WERI-Rb-1 (cell line): ENCODE measurements at regions not wholly inside any gene's neighbourhood (a gene's known extent, or its start where the extent isn't known, plus 50 kb on each side); places are given as distances from the start of the nearest gene placed in this dataset.

Experiments used
- DNase-seq: peaks from one replicate; pipeline ENCODE4 v3.0.0-alpha.2; 2020
- H3K27ac ChIP-seq: fragments of 250-450 bp; sonication (Bioruptor Pico); 2 replicates; pipeline ENCODE4 v1.5.1; 2020; ENCODE audit warnings: mild to moderate bottlenecking, moderate library complexity
- H3K27me3 ChIP-seq: fragments of 250-450 bp; sonication (Bioruptor Pico); 2 replicates; pipeline ENCODE4 v1.5.1; 2021; ENCODE audit warnings: mild to moderate bottlenecking, low read depth, moderate library complexity; ENCODE audit not compliant: insufficient read depth, severe bottlenecking
- H3K36me3 ChIP-seq: fragments of 250-450 bp; sonication (Bioruptor Pico); 2 replicates; pipeline ENCODE4 v1.5.1; 2020; ENCODE audit warnings: mild to moderate bottlenecking, moderate library complexity
- H3K4me3 ChIP-seq: 2 replicates; pipeline ENCODE4 v1.5.1; 2011; ENCODE audit warnings: low read depth, mild to moderate bottlenecking, control low read depth, low read length
- H3K9me3 ChIP-seq: fragments of 250-450 bp; sonication (Bioruptor Pico); 2 replicates; pipeline ENCODE4 v1.5.1; 2021; ENCODE audit warnings: mild to moderate bottlenecking, moderate library complexity; ENCODE audit not compliant: severe bottlenecking
- TF ChIP-seq, protein P1 (sequence below): IDR thresholded peaks from 2 replicates; pipeline ENCODE4 v1.5.1; 2011; ENCODE audit warnings: low read depth, mild to moderate bottlenecking, control low read depth, inconsistent platforms, low read length

DNA sequence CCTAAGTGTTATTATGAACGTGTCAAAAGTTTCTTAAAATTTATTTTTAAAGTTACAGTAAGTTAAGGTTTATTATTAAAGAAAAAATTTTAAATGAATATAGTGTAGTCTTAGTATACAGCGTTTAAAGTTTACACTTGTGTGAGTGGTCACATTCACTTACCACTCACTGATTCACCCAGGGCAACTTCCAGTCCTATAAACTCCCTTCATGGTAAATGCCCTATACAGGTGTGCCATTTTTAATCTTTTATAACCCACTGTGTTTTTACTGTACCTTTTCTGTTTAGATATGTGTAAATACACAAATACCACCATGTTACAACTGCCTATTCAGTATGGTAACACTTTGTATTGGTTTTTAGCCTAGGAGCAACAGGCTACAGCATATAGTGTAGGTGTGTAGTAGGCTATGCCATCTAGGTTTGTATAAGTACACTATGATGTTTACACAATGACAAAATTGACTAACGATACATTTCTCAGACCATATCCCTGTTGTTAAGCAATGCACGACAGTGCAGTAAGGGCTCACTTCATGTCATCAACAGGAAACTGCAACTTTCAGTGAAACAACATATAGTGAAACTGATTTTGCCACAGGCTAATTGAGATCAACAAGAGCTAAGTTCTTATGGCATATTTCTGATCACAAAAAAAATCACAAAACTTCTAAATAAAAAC, 112.0 kb upstream of the TMCC3 start:
- TF ChIP-seq, protein P1, sequence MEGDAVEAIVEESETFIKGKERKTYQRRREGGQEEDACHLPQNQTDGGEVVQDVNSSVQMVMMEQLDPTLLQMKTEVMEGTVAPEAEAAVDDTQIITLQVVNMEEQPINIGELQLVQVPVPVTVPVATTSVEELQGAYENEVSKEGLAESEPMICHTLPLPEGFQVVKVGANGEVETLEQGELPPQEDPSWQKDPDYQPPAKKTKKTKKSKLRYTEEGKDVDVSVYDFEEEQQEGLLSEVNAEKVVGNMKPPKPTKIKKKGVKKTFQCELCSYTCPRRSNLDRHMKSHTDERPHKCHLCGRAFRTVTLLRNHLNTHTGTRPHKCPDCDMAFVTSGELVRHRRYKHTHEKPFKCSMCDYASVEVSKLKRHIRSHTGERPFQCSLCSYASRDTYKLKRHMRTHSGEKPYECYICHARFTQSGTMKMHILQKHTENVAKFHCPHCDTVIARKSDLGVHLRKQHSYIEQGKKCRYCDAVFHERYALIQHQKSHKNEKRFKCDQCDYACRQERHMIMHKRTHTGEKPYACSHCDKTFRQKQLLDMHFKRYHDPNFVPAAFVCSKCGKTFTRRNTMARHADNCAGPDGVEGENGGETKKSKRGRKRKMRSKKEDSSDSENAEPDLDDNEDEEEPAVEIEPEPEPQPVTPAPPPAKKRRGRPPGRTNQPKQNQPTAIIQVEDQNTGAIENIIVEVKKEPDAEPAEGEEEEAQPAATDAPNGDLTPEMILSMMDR, result no peak
- H3K27ac ChIP-seq, result no peak overlapping the region
- no peak for DNase-seq
- no peaks in the 10 kb centered on the region for H3K36me3 ChIP-seq
- no peak overlapping the region for H3K4me3 ChIP-seq
- H3K27me3 ChIP-seq, result no peaks in the 10 kb centered on the region
- H3K9me3 ChIP-seq, result no peaks in the 10 kb centered on the region

DNA sequence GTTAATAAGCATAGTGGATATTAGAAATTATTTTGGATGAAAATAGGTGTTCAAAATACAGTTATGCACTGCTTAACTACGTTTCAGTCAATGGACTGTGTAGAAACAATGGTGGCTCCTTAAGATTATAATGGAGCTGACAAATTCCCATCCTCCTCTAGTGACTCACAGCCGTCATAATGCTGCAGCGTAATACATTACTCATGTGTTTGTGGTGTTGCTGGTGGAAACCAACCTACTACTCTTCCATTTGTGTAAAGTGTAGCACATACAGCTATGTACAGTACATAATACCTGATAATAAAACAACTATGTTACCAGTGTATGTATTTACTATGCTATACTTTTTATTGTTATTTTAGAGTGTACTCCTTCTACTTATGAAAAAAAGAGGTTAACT, 111.2 kb upstream of the TMCC3 start:
- no peak for DNase-seq
- H3K4me3 ChIP-seq, result no peak overlapping the region
- TF ChIP-seq, protein P1, result no peak
- H3K9me3 ChIP-seq, result no peaks in the 10 kb centered on the region
- H3K36me3 ChIP-seq, result no peaks in the 10 kb centered on the region
- H3K27ac ChIP-seq, result no peak overlapping the region
- no peaks in the 10 kb centered on the region for H3K27me3 ChIP-seq

DNA sequence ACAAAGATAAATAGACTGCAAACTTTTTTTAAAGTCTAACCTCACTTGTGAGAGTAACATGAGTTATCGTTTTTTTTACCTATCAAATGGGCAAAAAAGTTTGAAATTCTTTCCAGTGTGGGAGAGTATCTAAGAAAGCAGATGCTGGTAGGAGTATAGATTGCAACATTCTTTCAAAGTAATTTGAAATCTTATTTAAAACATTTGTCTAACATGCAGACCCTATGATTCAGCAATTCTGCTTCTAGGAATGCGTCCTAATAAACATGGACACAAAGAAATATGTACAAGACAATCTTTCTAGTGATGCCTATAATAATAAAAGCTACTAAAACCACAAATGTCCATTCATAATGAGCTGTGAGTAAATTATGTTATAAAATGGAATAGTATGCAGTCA, 110.4 kb upstream of the TMCC3 start:
- TF ChIP-seq, protein P1, result no peak
- no peaks in the 10 kb centered on the region for H3K9me3 ChIP-seq
- no peaks in the 10 kb centered on the region for H3K27me3 ChIP-seq
- H3K4me3 ChIP-seq, result no peak overlapping the region
- H3K27ac ChIP-seq, result no peak overlapping the region
- no peak for DNase-seq
- no peaks in the 10 kb centered on the region for H3K36me3 ChIP-seq

DNA sequence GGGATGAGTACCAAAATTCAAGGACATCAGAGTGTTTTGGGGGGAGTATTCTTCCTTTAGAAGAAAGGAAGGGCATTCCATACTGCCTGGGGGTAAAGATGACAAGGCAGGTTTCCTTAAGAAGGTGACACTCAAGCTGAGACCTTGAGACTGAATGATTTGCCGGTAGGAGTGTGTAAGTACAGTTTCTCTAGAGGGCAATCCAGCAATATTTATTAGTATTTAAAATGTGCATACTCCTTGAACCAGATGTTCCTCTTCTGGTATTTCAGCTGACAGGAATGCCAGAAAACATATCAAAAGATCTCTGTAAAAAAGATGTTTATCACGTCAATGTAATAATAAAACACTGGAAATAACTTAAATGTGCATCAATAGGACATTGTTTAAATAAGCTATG, 106.4 kb upstream of the TMCC3 start:
- no peak overlapping the region for H3K4me3 ChIP-seq
- no peaks in the 10 kb centered on the region for H3K9me3 ChIP-seq
- no peak overlapping the region for H3K27ac ChIP-seq
- no peak for DNase-seq
- TF ChIP-seq, protein P1, result no peak
- no peaks in the 10 kb centered on the region for H3K27me3 ChIP-seq
- no peaks in the 10 kb centered on the region for H3K36me3 ChIP-seq

DNA sequence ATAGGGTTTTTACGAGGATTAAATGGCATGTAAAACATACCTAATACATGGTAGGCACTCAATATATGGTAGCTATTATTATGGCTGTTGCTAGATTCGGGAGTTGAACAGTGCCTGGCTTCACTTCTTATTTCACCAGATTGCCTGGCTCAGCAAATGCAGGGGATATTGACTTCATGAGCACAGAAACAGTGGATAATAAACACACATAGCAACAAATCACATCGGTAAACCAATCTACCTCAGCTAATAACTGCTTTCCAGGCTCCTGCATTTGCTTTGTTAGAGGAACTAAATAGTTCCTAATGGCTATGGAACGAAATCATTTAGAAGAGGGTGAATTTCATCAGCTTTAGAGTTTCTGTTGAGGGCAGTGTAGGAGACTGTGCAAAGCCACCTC, 105.2 kb upstream of the TMCC3 start:
- TF ChIP-seq, protein P1, result no peak
- Histone ChIP-seq H3K27me3 (no peaks in the 10 kb centered on the region), H3K9me3 (no peaks in the 10 kb centered on the region), H3K4me3 (no peak overlapping the region), H3K27ac (no peak overlapping the region), H3K36me3 (no peaks in the 10 kb centered on the region)
- no peak for DNase-seq

DNA sequence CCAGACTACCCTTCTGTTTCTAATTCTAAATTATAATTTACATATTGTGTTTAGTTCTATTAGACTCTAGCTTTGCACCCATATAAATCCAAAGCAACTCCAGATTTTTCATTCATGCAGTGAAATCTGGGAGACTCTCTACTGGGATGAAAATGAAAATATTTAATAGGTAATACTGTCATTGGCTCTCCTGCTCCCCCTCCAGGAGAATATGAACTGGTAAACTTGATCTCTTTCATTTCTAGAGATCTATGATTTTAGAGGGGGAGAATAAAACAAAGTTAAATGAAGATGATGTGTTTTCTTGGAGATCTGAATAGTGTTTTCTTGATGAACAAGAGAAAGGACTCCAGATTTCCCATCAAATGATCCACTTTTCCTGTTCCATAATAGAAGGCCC, 104.3 kb upstream of the TMCC3 start:
- no peak overlapping the region for H3K27ac ChIP-seq
- H3K4me3 ChIP-seq, result no peak overlapping the region
- no peaks in the 10 kb centered on the region for H3K36me3 ChIP-seq
- TF ChIP-seq, protein P1, result no peak
- H3K9me3 ChIP-seq, result no peaks in the 10 kb centered on the region
- no peak for DNase-seq
- no peaks in the 10 kb centered on the region for H3K27me3 ChIP-seq
